ENCODE measurements at regions not wholly inside any gene's neighbourhood (a gene's known extent, or its start where the extent isn't known, plus 50 kb on each side); places are given as distances from the start of the nearest gene placed in this dataset.
"Not testable (repeated sequence)": the region's sequence is repeated elsewhere in the genome, so short reads cannot be mapped to it uniquely, and the experiment has no call there.

DNA sequence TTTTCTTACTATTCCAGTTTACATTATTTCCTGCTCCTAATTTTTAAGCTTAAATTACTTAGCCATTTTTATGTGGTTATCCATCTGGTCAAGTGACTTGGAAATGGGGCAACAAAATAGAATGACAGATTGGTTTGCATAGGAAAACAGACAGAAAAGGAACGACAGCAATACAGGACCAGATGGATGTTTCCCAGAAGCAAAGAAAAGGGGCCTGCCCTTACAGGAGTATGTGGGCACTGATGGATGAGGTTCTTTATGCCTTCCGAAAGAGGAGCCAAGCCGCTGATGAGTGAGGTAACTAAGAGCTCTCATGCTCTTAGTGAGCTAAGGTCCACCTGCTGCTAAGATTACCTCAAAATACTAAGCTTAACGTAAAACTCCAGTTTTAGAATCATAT is 339.8 kb downstream of the CNTNAP3B start:
- H3K9me1 ChIP-seq (ENCODE audit: insufficient read depth, low read length); H3K27ac ChIP-seq (ENCODE audit: insufficient read depth, low read length); CTCF ChIA-PET; H3K4me1 ChIP-seq (ENCODE audit: control insufficient read depth, insufficient read depth, low read length); H3K4me3 ChIP-seq (ENCODE audit: insufficient read depth, low read depth, low read length); H3K27me3 ChIP-seq (ENCODE audit: control insufficient read depth, insufficient read depth, low read length); H2BK5ac ChIP-seq (ENCODE audit: low read depth, low read length, poor library complexity, severe bottlenecking); H2BK15ac ChIP-seq (ENCODE audit: low read depth, low read length); H4K20me1 ChIP-seq (ENCODE audit: insufficient read depth, low read length); H4K5ac ChIP-seq (ENCODE audit: low read depth, low read length); intact Hi-C loops (cut with micrococcal nuclease); dilution Hi-C loops (cut with HindIII; ENCODE audit: low sequenced_read_pairs, unreplicated experiment); H3K56ac ChIP-seq (ENCODE audit: extremely low read depth, insufficient read depth, low read length); H4K91ac ChIP-seq (ENCODE audit: insufficient read depth, low read depth, low read length); H3K4ac ChIP-seq (ENCODE audit: low read depth, low read length); POLR2A ChIA-PET (ENCODE audit: unreplicated experiment); H3K9me3 ChIP-seq (ENCODE audit: control insufficient read depth, insufficient read depth, low read length); ATAC-seq (ENCODE audit: low read depth); H2AK5ac ChIP-seq (ENCODE audit: low read depth, low read length); H2AFZ ChIP-seq (replicated peaks; ENCODE audit: low read length, poor library complexity); H2BK20ac ChIP-seq (ENCODE audit: low read depth, low read length); H3K9ac ChIP-seq (ENCODE audit: low read depth, low read length); H2BK120ac ChIP-seq (ENCODE audit: low read depth, low read length); in situ Hi-C loops (cut with MboI; ENCODE audit: low sequenced_read_pairs); BruUV-seq (replicated peaks); H2AK9ac ChIP-seq (replicated peaks; ENCODE audit: low read depth, low read length, poor library complexity); H3K36me3 ChIP-seq (ENCODE audit: control insufficient read depth, insufficient read depth, low read length); H3K14ac ChIP-seq (replicated peaks; ENCODE audit: low read depth, low read length); DNase-seq; H3K18ac ChIP-seq (ENCODE audit: low read depth, low read length); H3K4me2 ChIP-seq (ENCODE audit: low read depth, low read length); H3K23ac ChIP-seq (ENCODE audit: low read depth, low read length); H3K79me1 ChIP-seq (ENCODE audit: low read depth in 1 of 2, low read length in 2 of 2); H4K8ac ChIP-seq (ENCODE audit: low read depth in 2 of 2, low read length in 2 of 2): not testable (repeated sequence)
- WGBS, 2 experiments (ENCODE audit: extremely low coverage in 2 of 2, insufficient read length in 1 of 2) = no CpG with 5 or more reads among the region's 4 CpGs

DNA sequence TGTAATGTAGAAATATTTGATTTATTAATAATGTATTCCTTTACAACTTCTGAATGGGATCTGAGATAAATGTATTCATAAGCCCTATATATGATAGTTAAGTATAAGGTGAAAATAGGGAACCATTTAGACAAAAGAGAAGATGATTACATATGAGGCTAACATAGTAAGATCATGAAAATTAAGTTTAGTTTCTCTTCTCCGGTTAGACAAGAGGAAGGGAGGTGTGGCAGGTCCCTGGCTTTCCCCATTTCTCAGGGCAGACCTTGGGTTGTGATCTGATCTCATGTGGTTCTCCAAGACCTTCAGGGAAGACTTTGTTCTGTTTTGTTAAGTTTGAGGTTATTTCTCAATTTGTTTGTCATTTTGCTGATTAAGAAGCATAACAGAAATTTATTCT is 341.3 kb downstream of the CNTNAP3B start:
- dilution Hi-C loops (cut with HindIII; ENCODE audit: low sequenced_read_pairs, unreplicated experiment); H3K27me3 ChIP-seq (ENCODE audit: control insufficient read depth, insufficient read depth, low read length); H3K9ac ChIP-seq (ENCODE audit: low read depth, low read length); BruUV-seq (replicated peaks); H3K9me1 ChIP-seq (ENCODE audit: insufficient read depth, low read length); H3K4me1 ChIP-seq (ENCODE audit: control insufficient read depth, insufficient read depth, low read length); ATAC-seq (ENCODE audit: low read depth); DNase-seq; H3K56ac ChIP-seq (ENCODE audit: extremely low read depth, insufficient read depth, low read length); CTCF ChIA-PET; H4K8ac ChIP-seq (ENCODE audit: low read depth in 2 of 2, low read length in 2 of 2); H3K4ac ChIP-seq (ENCODE audit: low read depth, low read length); H3K27ac ChIP-seq (ENCODE audit: insufficient read depth, low read length); intact Hi-C loops (cut with micrococcal nuclease); H3K9me3 ChIP-seq (ENCODE audit: control insufficient read depth, insufficient read depth, low read length); H4K91ac ChIP-seq (ENCODE audit: insufficient read depth, low read depth, low read length); H2AFZ ChIP-seq (replicated peaks; ENCODE audit: low read length, poor library complexity); H3K18ac ChIP-seq (ENCODE audit: low read depth, low read length); H2AK9ac ChIP-seq (replicated peaks; ENCODE audit: low read depth, low read length, poor library complexity); H2BK5ac ChIP-seq (ENCODE audit: low read depth, low read length, poor library complexity, severe bottlenecking); POLR2A ChIA-PET (ENCODE audit: unreplicated experiment); in situ Hi-C loops (cut with MboI; ENCODE audit: low sequenced_read_pairs); H3K4me2 ChIP-seq (ENCODE audit: low read depth, low read length); H2AK5ac ChIP-seq (ENCODE audit: low read depth, low read length); H2BK20ac ChIP-seq (ENCODE audit: low read depth, low read length); H2BK15ac ChIP-seq (ENCODE audit: low read depth, low read length); H3K4me3 ChIP-seq (ENCODE audit: insufficient read depth, low read depth, low read length); H4K20me1 ChIP-seq (ENCODE audit: insufficient read depth, low read length); H3K79me1 ChIP-seq (ENCODE audit: low read depth in 1 of 2, low read length in 2 of 2); H3K14ac ChIP-seq (replicated peaks; ENCODE audit: low read depth, low read length); H4K5ac ChIP-seq (ENCODE audit: low read depth, low read length); H2BK120ac ChIP-seq (ENCODE audit: low read depth, low read length); H3K36me3 ChIP-seq (ENCODE audit: control insufficient read depth, insufficient read depth, low read length); H3K23ac ChIP-seq (ENCODE audit: low read depth, low read length): not testable (repeated sequence)
- WGBS, 2 experiments (ENCODE audit: extremely low coverage in 2 of 2, insufficient read length in 1 of 2) = no CpG with 5 or more reads among the region's 1 CpG
